ENCODE measurements at regions not wholly inside any gene's neighbourhood (a gene's known extent, or its start where the extent isn't known, plus 50 kb on each side); places are given as distances from the start of the nearest gene placed in this dataset.

DNA sequence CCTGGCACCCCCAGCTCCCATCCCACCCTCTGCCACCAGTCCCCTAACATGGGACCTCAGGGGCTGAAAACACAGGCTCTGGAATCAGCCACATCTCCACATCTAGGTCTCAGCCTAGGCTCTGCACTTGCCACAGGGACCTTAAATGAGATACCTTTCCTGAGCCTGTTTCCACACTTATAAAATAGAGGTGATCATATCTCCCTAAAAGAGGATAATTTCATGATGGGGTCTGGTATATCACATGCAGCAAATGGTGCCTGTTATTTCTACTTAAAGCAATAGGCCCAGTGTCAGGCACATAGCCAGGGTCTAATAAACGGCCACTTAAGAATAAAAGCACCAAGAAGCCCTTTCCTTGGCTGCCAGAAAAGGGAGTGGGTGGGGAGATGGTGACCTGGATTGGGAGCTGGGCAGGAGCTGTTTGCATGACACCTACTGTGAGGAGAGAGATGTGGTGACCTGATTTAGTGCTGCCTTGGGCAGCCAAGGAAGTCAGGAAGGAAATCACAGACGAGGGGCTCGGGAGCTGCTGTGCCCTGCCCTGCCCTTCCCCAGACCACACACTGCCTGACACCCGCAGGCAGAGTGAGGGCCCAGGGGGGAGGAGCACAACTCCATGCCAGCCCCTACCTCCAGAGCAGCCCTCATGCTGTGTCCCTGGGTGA is 71.2 kb downstream of the IRF2BPL start:
- Histone ChIP-seq H3K27me3 (no peaks in the 10 kb centered on the region), H3K4me1 (peaks cover 0 to 82% of the 10 kb centered on the region in 2 donors), H3K36me3 (no peaks in the 10 kb centered on the region), H3K27ac (peak overlapping the region; percentile 94 to 97), H3K9me3 (no peaks in the 10 kb centered on the region), H3K4me3 (no peak overlapping the region)
- DNase-seq (ENCODE audit: low spot score): no peak
- TF ChIP-seq CTCF (IDR thresholded peaks at IDR 0.05): no peak

GRCh38 chr14:76956316-76957090 is 72.0 kb downstream of the IRF2BPL start:
- Histone ChIP-seq H3K4me3 (peak overlapping the region; percentile 10 to 45), H3K27ac (peak overlapping the region; percentile 94 to 97), H3K36me3 (no peaks in the 10 kb centered on the region), H3K27me3 (no peaks in the 10 kb centered on the region), H3K4me1 (peaks cover 0 to 79% of the 10 kb centered on the region in 2 donors), H3K9me3 (no peaks in the 10 kb centered on the region)
- DNase-seq (ENCODE audit: low spot score): peak; percentile 93
- TF ChIP-seq CTCF (IDR thresholded peaks at IDR 0.05): no peak

- peak overlapping the region; percentile 10 to 45 for H3K4me3 ChIP-seq
- H3K4me1 ChIP-seq: peaks cover 0 to 81% of the 10 kb centered on the region in 2 donors
- H3K27ac ChIP-seq: peak overlapping the region; percentile 94 to 97
- no peaks in the 10 kb centered on the region for H3K9me3 ChIP-seq
- H3K36me3 ChIP-seq: no peaks in the 10 kb centered on the region
- peak; percentile 70 for DNase-seq (ENCODE audit: low spot score)
- H3K27me3 ChIP-seq: no peaks in the 10 kb centered on the region
- no peak for TF ChIP-seq CTCF (IDR thresholded peaks at IDR 0.05)
Measured at GRCh38 chr14:76955575-76956315, 72.8 kb downstream of the IRF2BPL start.

DNA sequence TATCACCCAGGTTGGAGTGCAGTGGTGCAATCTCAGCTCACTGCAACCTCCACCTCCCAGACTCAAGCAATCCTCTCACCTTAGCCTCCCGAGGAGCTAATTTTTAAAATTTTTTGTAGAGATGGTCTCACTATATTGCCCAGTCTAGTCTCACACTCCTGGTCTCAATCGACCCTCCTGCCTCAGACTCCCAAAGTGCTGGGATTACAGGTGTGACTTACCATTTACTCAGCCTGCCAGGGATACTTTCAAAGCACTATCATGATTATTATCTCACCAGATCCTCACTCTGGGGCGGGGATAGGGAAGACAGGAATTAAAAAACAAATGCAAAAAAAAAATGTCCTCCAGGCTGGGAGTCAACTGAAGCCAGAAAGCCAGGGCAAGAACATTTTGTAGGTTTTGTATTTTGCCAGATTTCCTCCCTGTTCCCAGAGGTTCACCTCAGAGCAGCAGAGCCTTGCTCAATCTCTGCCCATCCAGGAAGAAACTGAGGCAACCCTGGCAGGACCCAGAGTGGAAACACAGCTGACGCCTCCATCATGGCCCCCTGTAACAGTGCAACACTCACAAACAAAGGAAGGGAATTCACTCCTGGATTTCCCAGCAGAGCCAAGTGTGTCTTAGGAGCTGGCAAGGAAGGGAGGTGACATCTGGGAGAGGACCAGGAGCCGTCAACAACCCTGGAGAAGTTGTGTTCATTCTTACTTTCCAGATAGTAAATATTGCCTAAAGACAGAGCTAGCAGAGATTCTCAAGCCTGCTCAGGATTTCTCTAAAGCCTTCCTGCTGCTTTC is 73.9 kb downstream of the IRF2BPL start:
- Histone ChIP-seq H3K27ac (peak overlapping the region; percentile 94 to 97), H3K4me3 (no peak overlapping the region), H3K9me3 (no peaks in the 10 kb centered on the region), H3K27me3 (no peaks in the 10 kb centered on the region), H3K4me1 (peaks cover 0 to 84% of the 10 kb centered on the region in 2 donors), H3K36me3 (no peaks in the 10 kb centered on the region)
- TF ChIP-seq CTCF (IDR thresholded peaks at IDR 0.05): no peak
- no peak for DNase-seq (ENCODE audit: low spot score)

DNA sequence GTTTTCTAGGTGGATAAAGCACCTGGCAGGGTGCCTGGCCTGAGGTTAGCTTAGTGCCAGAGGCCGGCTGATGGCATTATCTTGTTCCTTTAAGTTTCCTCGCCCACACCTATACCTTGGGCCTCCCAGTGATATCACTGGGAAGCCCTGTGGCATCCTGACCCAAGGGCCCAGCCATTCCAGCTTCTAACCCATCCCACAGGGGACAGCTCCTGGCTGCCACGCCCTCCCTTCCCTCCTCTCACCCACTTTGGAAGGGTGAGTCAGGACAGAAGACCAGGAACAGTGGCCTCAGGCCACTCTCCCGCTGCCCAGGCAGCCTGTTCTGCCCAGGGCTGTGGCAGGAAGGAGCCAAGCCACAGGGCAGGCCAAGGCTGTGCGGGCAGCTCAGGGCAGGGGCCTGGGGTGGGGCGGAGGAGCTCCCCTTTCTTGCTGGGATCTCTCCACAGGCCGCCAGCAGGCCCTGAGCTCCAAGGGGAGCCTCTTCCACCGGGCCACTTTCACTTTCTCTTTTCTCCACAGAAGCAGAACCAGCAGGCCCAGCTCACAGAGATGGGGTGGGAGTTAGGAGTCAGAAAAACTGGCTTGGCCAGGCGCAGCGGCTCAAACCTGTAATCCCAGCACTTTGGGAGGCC is 75.1 kb downstream of the IRF2BPL start:
- Histone ChIP-seq H3K36me3 (no peaks in the 10 kb centered on the region), H3K27ac (peak overlapping the region; percentile 94 to 97), H3K4me1 (peaks cover 0 to 79% of the 10 kb centered on the region in 2 donors), H3K9me3 (no peaks in the 10 kb centered on the region), H3K4me3 (peak overlapping the region; percentile 16 to 37), H3K27me3 (no peaks in the 10 kb centered on the region)
- DNase-seq (ENCODE audit: low spot score): peak; percentile 79
- TF ChIP-seq CTCF (IDR thresholded peaks at IDR 0.05): no peak
